SK-N-SH (cell line): ENCODE measurements at regions not wholly inside any gene's neighbourhood (a gene's known extent, or its start where the extent isn't known, plus 50 kb on each side); places are given as distances from the start of the nearest gene placed in this dataset.

Experiments
- CTCF ChIA-PET: fragments of 300-600, 350-600 bp; formaldehyde crosslinking; extraction: SDS; loops from one replicate; lab custom pipeline; 2021; lab: Yijun Ruan, JAX
- POLR2A ChIA-PET: fragments of 350-600 bp; sonication (Branson Sonifier 250); formaldehyde crosslinking; extraction: SDS; loops from one replicate; lab custom pipeline; 2020; ENCODE audit warnings: antibody characterized with exemption, inconsistent platforms; lab: Yijun Ruan, JAX
- DNase-seq: peaks from one replicate; pipeline ENCODE4 v3.0.0; 2012
- H2AFZ ChIP-seq: fragments of 200-600 bp; sonication (generic); 2 replicates; pipeline ENCODE4 v1.8.1; 2016; ENCODE audit warnings: antibody characterized with exemption, mild to moderate bottlenecking, low read depth
- H3F3A ChIP-seq: fragments of 200-600 bp; sonication (generic); replicated peaks from 2 replicates; pipeline ENCODE3; 2016; ENCODE audit warnings: antibody characterized with exemption, mild to moderate bottlenecking; ENCODE audit not compliant: insufficient read depth
- H3K27ac ChIP-seq, 2 experiments: fragments of 200-500 bp in 1 of 2; fragments of 200-600 bp in 1 of 2; sonication (Bioruptor generic) in 1 of 2; sonication (generic), shearing (Covaris generic) in 1 of 2; 2 replicates each; pipeline versions ENCODE4 v1.5.1 to v1.6.1; 2014 to 2016; ENCODE audit warnings: low read depth in 2 of 2, inconsistent platforms in 1 of 2, low read length in 1 of 2, mild to moderate bottlenecking in 1 of 2, mixed read lengths in 1 of 2
- H3K27me3 ChIP-seq: fragments of 200-600 bp; sonication (generic), shearing (Covaris generic); 2 replicates; pipeline ENCODE4 v1.6.1; 2016; ENCODE audit warnings: mixed run types; ENCODE audit not compliant: insufficient read depth
- H3K36me3 ChIP-seq, 2 experiments: fragments of 200-500 bp in 1 of 2; fragments of 200-600 bp in 1 of 2; sonication (Bioruptor generic) in 1 of 2; sonication (generic) in 1 of 2; replicated peaks in 1 of 2; 2 replicates each; pipeline versions ENCODE3 to v1.5.1; 2014 to 2016; ENCODE audit warnings: low read length in 1 of 2, mild to moderate bottlenecking in 1 of 2; ENCODE audit not compliant: insufficient read depth in 2 of 2, control insufficient read depth in 1 of 2
- H3K4me1 ChIP-seq, 2 experiments: fragments of 200-500 bp in 1 of 2; fragments of 200-600 bp in 1 of 2; sonication (Bioruptor generic) in 1 of 2; sonication (generic), shearing (Covaris generic) in 1 of 2; 2 replicates each; pipeline versions ENCODE4 v1.5.1 to v1.6.1; 2014 to 2016; ENCODE audit warnings: low read depth in 1 of 2, low read length in 1 of 2, mixed run types in 1 of 2; ENCODE audit not compliant: insufficient read depth in 2 of 2, control insufficient read depth in 1 of 2
- H3K4me2 ChIP-seq: fragments of 200-600 bp; sonication (generic), shearing (Covaris generic); 2 replicates; pipeline ENCODE4 v1.6.1; 2017; ENCODE audit warnings: mixed run types
- H3K4me3 ChIP-seq, 2 experiments: fragments of 200-500 bp in 1 of 2; fragments of 200-600 bp in 1 of 2; sonication (Bioruptor generic) in 1 of 2; sonication (generic), shearing (Covaris generic) in 1 of 2; 2 replicates each; pipeline versions ENCODE4 v1.5.1 to v1.8.1; 2014 to 2016; ENCODE audit warnings: low read depth in 2 of 2, inconsistent platforms in 1 of 2, low read length in 1 of 2, mild to moderate bottlenecking in 1 of 2, mixed read lengths in 1 of 2, moderate library complexity in 1 of 2
- H3K79me2 ChIP-seq: fragments of 200-600 bp; sonication (generic); 2 replicates; pipeline ENCODE4 v1.8.1; 2017; ENCODE audit warnings: mild to moderate bottlenecking; ENCODE audit not compliant: insufficient read depth
- H3K9ac ChIP-seq: fragments of 200-600 bp; sonication (generic); 2 replicates; pipeline ENCODE4 v1.6.1; 2017; ENCODE audit warnings: mixed run types
- H3K9me2 ChIP-seq: fragments of 200-600 bp; sonication (generic); 2 replicates; pipeline ENCODE4 v1.6.1; 2017; ENCODE audit warnings: mixed run types
- H3K9me3 ChIP-seq: fragments of 200-600 bp; sonication (generic); 2 replicates; pipeline ENCODE4 v1.6.1; 2017; ENCODE audit warnings: mixed run types, mild to moderate bottlenecking, moderate library complexity
- H4K20me1 ChIP-seq: fragments of 200-600 bp; sonication (generic); 2 replicates; pipeline ENCODE4 v1.6.1; 2017; ENCODE audit warnings: mild to moderate bottlenecking, mixed run types; ENCODE audit not compliant: insufficient read depth
- CHD2 ChIP-seq: fragments of 150-350 bp; IDR thresholded peaks from 2 replicates; pipeline ENCODE4 v1.6.1; 2018; ENCODE audit warnings: low read length; ENCODE audit not compliant: partially characterized antibody
- CTCF ChIP-seq: fragments of 200-600 bp; sonication (generic); IDR thresholded peaks from 2 replicates; pipeline ENCODE4 v1.6.1; 2017; ENCODE audit warnings: antibody characterized with exemption, mild to moderate bottlenecking, moderate library complexity
- EP300 ChIP-seq, 2 experiments: IDR thresholded peaks; 2 replicates each; pipeline versions ENCODE4 v1.4.0 to v1.6.1; 2012; ENCODE audit warnings: borderline replicate concordance in 1 of 2, low read depth in 1 of 2, low read length in 1 of 2
- EZH2phosphoT487 ChIP-seq: fragments of 200-600 bp; sonication (generic); IDR thresholded peaks from 2 replicates; pipeline ENCODE4 v1.6.1; 2017; ENCODE audit warnings: low read depth, mixed run types, mild to moderate bottlenecking, antibody characterized with exemption, moderate library complexity, borderline replicate concordance
- FOXJ3 ChIP-seq: sonication (generic); formaldehyde crosslinking; IDR thresholded peaks from 2 replicates; pipeline ENCODE4 v1.5.1; 2020; ENCODE audit warnings: mild to moderate bottlenecking, missing genetic modification reagents
- FOXM1 ChIP-seq: IDR thresholded peaks from 2 replicates; pipeline ENCODE4 v1.4.0; 2012; ENCODE audit warnings: low read depth, mild to moderate bottlenecking
- JUND ChIP-seq: IDR thresholded peaks from 2 replicates; pipeline ENCODE4 v1.4.0; 2012
- MEF2A ChIP-seq: IDR thresholded peaks from 2 replicates; pipeline ENCODE4 v1.4.0; 2012; ENCODE audit warnings: low read depth, borderline replicate concordance
- MXI1 ChIP-seq: IDR thresholded peaks from 2 replicates; pipeline ENCODE4 v1.6.1; 2012; ENCODE audit warnings: mild to moderate bottlenecking, low read depth, low read length, improper control_type of control experiment
- NFIC ChIP-seq: IDR thresholded peaks from 2 replicates; pipeline ENCODE4 v1.4.0; 2012; ENCODE audit warnings: borderline replicate concordance
- NRF1 ChIP-seq: IDR thresholded peaks from 2 replicates; pipeline ENCODE4 v1.6.1; 2012; ENCODE audit warnings: low read depth, mild to moderate bottlenecking, low read length
- PBX3 ChIP-seq: IDR thresholded peaks from 2 replicates; pipeline ENCODE4; 2012
- POLR2AphosphoS5 ChIP-seq: IDR thresholded peaks from 2 replicates; pipeline ENCODE4 v1.6.1; 2012; ENCODE audit warnings: low read depth, low read length
- REST ChIP-seq: IDR thresholded peaks from 2 replicates; pipeline ENCODE4 v1.6.1; 2012; ENCODE audit warnings: mild to moderate bottlenecking, low read depth, low read length, moderate library complexity
- RFX5 ChIP-seq: IDR thresholded peaks from 2 replicates; pipeline ENCODE4 v1.6.1; 2012; ENCODE audit warnings: mild to moderate bottlenecking, improper control_type of control experiment, low read length
- SMC3 ChIP-seq: IDR thresholded peaks from 2 replicates; pipeline ENCODE4 v1.6.1; 2012; ENCODE audit warnings: low read depth, low read length, improper control_type of control experiment
- TCF12 ChIP-seq: IDR thresholded peaks from 2 replicates; pipeline ENCODE4 v1.4.0; 2012
- USF2 ChIP-seq: fragments of 150-350 bp; IDR thresholded peaks from 2 replicates; pipeline ENCODE4 v1.6.1; 2017; ENCODE audit warnings: antibody characterized with exemption, low read length, low read depth, borderline replicate concordance
- YY1 ChIP-seq: IDR thresholded peaks from 2 replicates; pipeline ENCODE4 v1.4.0; 2012; ENCODE audit warnings: low read depth, mild to moderate bottlenecking
- WGBS: methylation state at CpG from one replicate; pipeline ENCODE4 v1.1.6; 2017; ENCODE audit warnings: low lambda C conversion rate; 5-methylcytosine and 5-hydroxymethylcytosine counted together

GRCh38 chr13:53240401-53241025 is 211.9 kb downstream of the OLFM4 start:
- Histone ChIP-seq H3K4me3 (no peak overlapping the region), H3K36me3 (no peaks in the 10 kb centered on the region), H2AFZ (no peak overlapping the region), H4K20me1 (no peaks in the 10 kb centered on the region), H3K4me2 (no peak overlapping the region), H3K79me2 (no peaks in the 10 kb centered on the region), H3F3A (no peaks in the 10 kb centered on the region), H3K9me3 (no peaks in the 10 kb centered on the region), H3K9ac (no peak overlapping the region), H3K27ac (no peak overlapping the region), H3K9me2 (no peaks in the 10 kb centered on the region), H3K4me1 (no peaks in the 10 kb centered on the region), H3K27me3 (no peaks in the 10 kb centered on the region)
- TF ChIP-seq YY1 (no peak), JUND (no peak), PBX3 (no peak), FOXJ3 (CRISPR knock-in tag) (no peak), SMC3 (no peak), CHD2 (no peak), POLR2AphosphoS5 (no peak), NRF1 (no peak)
- POLR2A ChIA-PET = no interaction called here
- CTCF ChIA-PET = interaction anchor here (1.0 to 4.4 kb wide), 2 partner anchors 10 to 39 kb away, joined by 4 to 21 read pairs; no protein-coding TSS in a partner anchor
- 60% methylated on average over 13 of the region's 14 CpGs for WGBS
- DNase-seq = no peak

GRCh38 chr13:53241891-53242348 is 213.3 kb downstream of the OLFM4 start:
- H3K9ac ChIP-seq = no peak overlapping the region
- TF ChIP-seq NFIC (no peak), MEF2A (no peak), REST (no peak), SMC3 (no peak), EZH2phosphoT487 (no peak), FOXM1 (no peak), CTCF (no peak), EP300 (IDR thresholded peaks at IDR 0.05; ENCODE audit: borderline replicate concordance in 1 of 2, low read depth in 1 of 2, low read length in 1 of 2) (no peak), TCF12 (no peak), USF2 (no peak), RFX5 (no peak), MXI1 (no peak), POLR2AphosphoS5 (no peak)
- POLR2A ChIA-PET = no interaction called here
- no peaks in the 10 kb centered on the region for H4K20me1 ChIP-seq
- H3K4me1 ChIP-seq = no peaks in the 10 kb centered on the region
- no peak overlapping the region for H3K27ac ChIP-seq
- no peak for DNase-seq
- no peak overlapping the region for H3K4me3 ChIP-seq
- 7% methylated on average over 4 of the region's 5 CpGs for WGBS
- H3F3A ChIP-seq = no peaks in the 10 kb centered on the region
- H3K79me2 ChIP-seq = no peaks in the 10 kb centered on the region
- H3K9me2 ChIP-seq = no peaks in the 10 kb centered on the region
- no peak overlapping the region for H2AFZ ChIP-seq
- H3K4me2 ChIP-seq = no peak overlapping the region
- CTCF ChIA-PET = interaction anchor here (0.7 to 4.4 kb wide), 2 partner anchors 9 to 18 kb away, joined by 3 to 21 read pairs; no protein-coding TSS in a partner anchor
- H3K36me3 ChIP-seq = no peaks in the 10 kb centered on the region
- H3K27me3 ChIP-seq = no peaks in the 10 kb centered on the region
- no peaks in the 10 kb centered on the region for H3K9me3 ChIP-seq
